Kidney (tissue), 13 donors: ENCODE measurements at regions not wholly inside any gene's neighbourhood (a gene's known extent, or its start where the extent isn't known, plus 50 kb on each side); places are given as distances from the start of the nearest gene placed in this dataset.
"Not testable (repeated sequence)": the region's sequence is repeated elsewhere in the genome, so short reads cannot be mapped to it uniquely, and the experiment has no call there.

ENCODE experiments used
- DNase-seq, 5 donors: peaks; one replicate each; pipeline ENCODE4 v3.0.0-alpha.2; 2013 to 2020
- FAIRE-seq: peaks from 2 replicates; lab custom pipeline; 2012; peaks lifted over from hg19 to GRCh38; lab: Jason Lieb, UNC
- H3K27ac ChIP-seq, 2 donors: one replicate each; pipeline ENCODE4 v1.7.0; 2013; ENCODE audit warnings: low read depth in 2 of 2, low read length in 2 of 2, inconsistent platforms in 1 of 2
- H3K27me3 ChIP-seq: one replicate; pipeline ENCODE4 v1.7.1; 2013; ENCODE audit warnings: low read length, inconsistent platforms; ENCODE audit not compliant: control insufficient read depth, insufficient read depth
- H3K36me3 ChIP-seq, 3 donors: one replicate each; pipeline versions ENCODE4 v1.7.0 to v1.7.1; 2013; ENCODE audit warnings: low read length in 3 of 3, control low read depth in 1 of 3, inconsistent platforms in 1 of 3; ENCODE audit not compliant: insufficient read depth in 3 of 3, control insufficient read depth in 2 of 3
- H3K4me1 ChIP-seq, 3 donors: one replicate each; pipeline versions ENCODE4 v1.7.0 to v1.7.1; 2013; ENCODE audit warnings: low read length in 3 of 3, inconsistent platforms in 1 of 3, low read depth in 1 of 3; ENCODE audit not compliant: control insufficient read depth in 2 of 3, insufficient read depth in 2 of 3
- H3K4me3 ChIP-seq, 3 donors: one replicate each; pipeline versions ENCODE4 v1.7.0 to v1.8.1; 2013; ENCODE audit warnings: low read length in 3 of 3, control low read depth in 1 of 3, inconsistent platforms in 1 of 3
- H3K9ac ChIP-seq, 3 donors: one replicate each; pipeline versions ENCODE4 v1.7.0 to v1.7.1; 2013; ENCODE audit warnings: low read length in 3 of 3, control low read depth in 1 of 3, inconsistent platforms in 1 of 3
- H3K9me3 ChIP-seq, 3 donors: one replicate each; pipeline versions ENCODE4 v1.7.0 to v1.7.1; 2013; ENCODE audit warnings: low read length in 3 of 3, control low read depth in 1 of 3, inconsistent platforms in 1 of 3; ENCODE audit not compliant: control insufficient read depth in 2 of 3, insufficient read depth in 1 of 3
- intact Hi-C: fragments of 100-400 bp; cut with DNase I; formaldehyde crosslinking; loops from one replicate; pipeline ENCODE4 v1.11.1; 2022
- TF ChIP-seq, protein P1 (sequence below): IDR thresholded peaks from 3 replicates; pipeline ENCODE4 v1.5.1; 2012; ENCODE audit warnings: mild to moderate bottlenecking, moderate library complexity, borderline replicate concordance; ENCODE audit not compliant: insufficient read depth; ENCODE audit errors: extremely low read depth
- donor health status: control.
- donor health status: control.
- donor health status: control.
- donor health status: control.
- donor health status: control.
- donor health status: DM: yes; HTN: yes; CAD: no.
- donor health status: Normal renal cell carcinoma (clear cell type).

DNA sequence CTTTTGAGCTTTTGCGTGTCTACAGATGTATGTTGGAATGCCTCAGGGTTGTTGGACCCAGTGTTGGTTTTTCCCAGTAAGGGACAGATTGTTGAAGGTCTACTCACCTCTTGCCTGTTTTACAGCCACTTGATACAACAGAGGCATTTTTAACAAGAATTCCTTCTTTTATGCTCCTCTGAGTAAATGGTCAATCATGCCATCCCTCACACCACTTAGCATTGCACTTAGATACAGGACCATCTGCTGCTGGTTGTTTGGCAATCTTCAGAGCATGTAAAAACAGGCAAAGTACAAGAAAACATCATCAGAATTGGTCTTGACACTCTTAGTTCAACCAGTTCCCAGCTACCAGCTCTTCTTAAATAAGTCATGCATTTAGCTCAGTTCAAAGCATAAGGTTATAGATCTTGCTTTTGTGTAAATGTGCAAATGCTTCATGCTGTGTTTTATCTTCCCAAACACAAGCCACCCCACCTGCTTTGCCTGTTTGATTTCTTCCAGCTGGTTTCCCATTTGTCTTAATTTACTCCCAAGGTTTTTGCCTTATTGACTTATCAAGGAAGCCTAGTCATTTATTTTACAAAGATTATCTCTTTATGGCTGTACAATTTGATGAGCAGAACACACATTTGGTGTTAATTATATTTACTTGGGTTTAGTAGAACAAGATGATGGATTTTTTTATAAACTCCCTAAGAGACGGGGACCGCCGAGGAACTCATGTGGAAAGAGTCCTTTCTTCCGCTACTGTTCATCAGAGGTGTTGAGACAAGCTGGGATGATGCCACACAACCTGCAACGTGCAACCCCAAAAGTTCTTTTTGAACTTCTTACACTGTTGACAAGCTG lies 136.6 kb downstream of the AHR start:
- FAIRE-seq (no peak), DNase-seq (peak in 1 of 5 donors; percentile 20)
- TF ChIP-seq, protein P1, sequence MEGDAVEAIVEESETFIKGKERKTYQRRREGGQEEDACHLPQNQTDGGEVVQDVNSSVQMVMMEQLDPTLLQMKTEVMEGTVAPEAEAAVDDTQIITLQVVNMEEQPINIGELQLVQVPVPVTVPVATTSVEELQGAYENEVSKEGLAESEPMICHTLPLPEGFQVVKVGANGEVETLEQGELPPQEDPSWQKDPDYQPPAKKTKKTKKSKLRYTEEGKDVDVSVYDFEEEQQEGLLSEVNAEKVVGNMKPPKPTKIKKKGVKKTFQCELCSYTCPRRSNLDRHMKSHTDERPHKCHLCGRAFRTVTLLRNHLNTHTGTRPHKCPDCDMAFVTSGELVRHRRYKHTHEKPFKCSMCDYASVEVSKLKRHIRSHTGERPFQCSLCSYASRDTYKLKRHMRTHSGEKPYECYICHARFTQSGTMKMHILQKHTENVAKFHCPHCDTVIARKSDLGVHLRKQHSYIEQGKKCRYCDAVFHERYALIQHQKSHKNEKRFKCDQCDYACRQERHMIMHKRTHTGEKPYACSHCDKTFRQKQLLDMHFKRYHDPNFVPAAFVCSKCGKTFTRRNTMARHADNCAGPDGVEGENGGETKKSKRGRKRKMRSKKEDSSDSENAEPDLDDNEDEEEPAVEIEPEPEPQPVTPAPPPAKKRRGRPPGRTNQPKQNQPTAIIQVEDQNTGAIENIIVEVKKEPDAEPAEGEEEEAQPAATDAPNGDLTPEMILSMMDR = no peak
- H3K4me3 ChIP-seq = no peak overlapping the region
- H3K9me3 ChIP-seq = no peaks in the 10 kb centered on the region
- H3K27me3 ChIP-seq = no peaks in the 10 kb centered on the region
- H3K9ac ChIP-seq = no peak overlapping the region
- H3K4me1 ChIP-seq = no peaks in the 10 kb centered on the region
- no peak overlapping the region for H3K27ac ChIP-seq
- no peaks in the 10 kb centered on the region for H3K36me3 ChIP-seq
- intact Hi-C loops = no loop called here

DNA sequence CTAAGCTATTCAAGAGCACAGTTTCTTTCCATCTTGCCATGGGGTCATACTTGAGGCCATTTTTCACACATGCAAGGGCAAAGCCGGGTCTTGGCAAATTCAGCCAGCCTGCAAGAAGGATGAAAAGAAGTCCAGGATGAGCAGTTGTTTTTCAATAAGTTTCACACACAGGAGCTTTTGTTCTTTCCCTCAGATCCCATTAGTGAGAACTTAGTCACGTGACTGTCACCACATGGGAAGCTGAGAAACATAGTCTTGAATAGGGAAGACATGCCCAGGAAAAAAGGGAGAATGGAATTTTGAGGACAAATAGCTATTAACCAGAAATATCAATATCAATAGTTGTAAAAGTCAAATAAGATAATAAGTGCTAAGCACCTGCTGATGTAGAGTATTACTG lies 137.7 kb downstream of the AHR start:
- DNase-seq (no peak), FAIRE-seq (no peak)
- intact Hi-C loops = no loop called here
- H3K9ac ChIP-seq = no peak overlapping the region
- no peaks in the 10 kb centered on the region for H3K27me3 ChIP-seq
- H3K4me1 ChIP-seq = no peaks in the 10 kb centered on the region
- H3K27ac ChIP-seq = no peak overlapping the region
- no peaks in the 10 kb centered on the region for H3K9me3 ChIP-seq
- TF ChIP-seq, protein P1 = no peak
- H3K4me3 ChIP-seq = no peak overlapping the region
- H3K36me3 ChIP-seq = no peaks in the 10 kb centered on the region

DNA sequence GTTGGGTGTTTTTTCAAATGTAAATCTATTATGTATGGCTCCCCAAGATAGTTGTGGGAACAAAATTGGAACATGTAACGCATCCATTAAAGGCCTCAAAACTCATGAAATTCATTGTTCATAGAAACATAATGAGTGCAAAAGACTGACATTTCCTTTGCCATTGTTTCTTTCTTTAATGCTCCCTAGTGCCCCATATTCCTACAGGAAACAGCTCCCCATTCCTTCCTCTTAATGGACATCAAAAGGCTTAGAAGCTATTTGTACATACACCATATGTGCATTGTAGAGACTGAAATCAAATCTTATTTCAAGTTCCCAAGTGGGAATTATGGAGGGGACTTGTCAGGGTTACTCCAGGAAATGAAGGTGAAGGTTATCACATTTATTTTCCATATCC lies 139.1 kb downstream of the AHR start:
- no peak for FAIRE-seq
- H3K4me3 ChIP-seq = no peak overlapping the region
- H3K4me1 ChIP-seq = no peaks in the 10 kb centered on the region
- H3K9ac ChIP-seq = no peak overlapping the region
- H3K27ac ChIP-seq = no peak overlapping the region
- TF ChIP-seq, protein P1 = no peak
- intact Hi-C loops = no loop called here
- no peaks in the 10 kb centered on the region for H3K9me3 ChIP-seq
- H3K36me3 ChIP-seq = no peaks in the 10 kb centered on the region
- DNase-seq = peak in 1 of 5 donors; percentile 39
- no peaks in the 10 kb centered on the region for H3K27me3 ChIP-seq

DNA sequence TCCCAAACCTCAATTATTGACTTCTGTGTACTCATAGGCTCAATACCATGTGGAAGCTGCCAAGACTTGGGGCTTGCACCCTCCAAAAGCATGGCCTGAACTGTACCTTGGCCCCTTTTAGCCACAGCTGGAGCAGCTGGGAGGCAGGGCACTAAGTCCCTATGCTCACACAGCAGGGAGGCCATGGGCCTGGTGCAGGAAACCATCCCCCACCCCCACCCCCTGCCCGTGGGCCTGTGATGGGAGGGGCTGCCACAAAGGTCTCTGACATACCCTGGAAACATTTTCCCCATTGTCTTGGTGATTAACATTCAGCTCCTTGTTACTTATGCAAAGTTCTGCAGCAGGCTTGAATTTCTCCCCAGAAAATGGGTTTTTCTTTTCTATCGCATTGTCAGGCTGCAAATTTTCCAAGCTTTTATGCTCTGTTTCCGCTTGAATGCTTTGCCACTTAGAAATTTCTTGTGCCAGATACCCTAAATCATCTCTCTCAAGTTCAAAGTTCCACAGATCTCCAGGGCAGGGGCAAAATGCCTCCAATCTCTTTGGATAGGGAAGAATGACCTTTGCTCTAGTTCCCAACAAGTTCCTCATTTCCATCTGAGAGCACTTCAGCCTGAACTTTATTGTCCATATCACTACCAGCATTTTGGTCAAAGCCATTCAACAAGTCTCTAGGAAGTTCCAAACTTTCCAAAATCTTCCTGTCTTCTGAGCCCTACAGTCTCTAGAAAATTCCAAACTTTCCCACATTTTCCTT lies 141.8 kb downstream of the AHR start:
- H3K27me3 ChIP-seq, DNase-seq, H3K27ac ChIP-seq, H3K9ac ChIP-seq, intact Hi-C loops, H3K9me3 ChIP-seq, H3K36me3 ChIP-seq, H3K4me3 ChIP-seq, FAIRE-seq, H3K4me1 ChIP-seq: not testable (repeated sequence)
